Hematopoietic multipotent progenitor cell treated with erythropoietin and hydrocortisone succinate and interleukin-3 and kit ligand, for 8 days (in vitro differentiated cells): ENCODE measurements at regions not wholly inside any gene's neighbourhood (a gene's known extent, or its start where the extent isn't known, plus 50 kb on each side); places are given as distances from the start of the nearest gene placed in this dataset.
"Not testable (repeated sequence)": the region's sequence is repeated elsewhere in the genome, so short reads cannot be mapped to it uniquely, and the experiment has no call there.

Experiments
- DNase-seq: peaks from one replicate; pipeline ENCODE4 v3.0.0-alpha.2; 2015

DNA sequence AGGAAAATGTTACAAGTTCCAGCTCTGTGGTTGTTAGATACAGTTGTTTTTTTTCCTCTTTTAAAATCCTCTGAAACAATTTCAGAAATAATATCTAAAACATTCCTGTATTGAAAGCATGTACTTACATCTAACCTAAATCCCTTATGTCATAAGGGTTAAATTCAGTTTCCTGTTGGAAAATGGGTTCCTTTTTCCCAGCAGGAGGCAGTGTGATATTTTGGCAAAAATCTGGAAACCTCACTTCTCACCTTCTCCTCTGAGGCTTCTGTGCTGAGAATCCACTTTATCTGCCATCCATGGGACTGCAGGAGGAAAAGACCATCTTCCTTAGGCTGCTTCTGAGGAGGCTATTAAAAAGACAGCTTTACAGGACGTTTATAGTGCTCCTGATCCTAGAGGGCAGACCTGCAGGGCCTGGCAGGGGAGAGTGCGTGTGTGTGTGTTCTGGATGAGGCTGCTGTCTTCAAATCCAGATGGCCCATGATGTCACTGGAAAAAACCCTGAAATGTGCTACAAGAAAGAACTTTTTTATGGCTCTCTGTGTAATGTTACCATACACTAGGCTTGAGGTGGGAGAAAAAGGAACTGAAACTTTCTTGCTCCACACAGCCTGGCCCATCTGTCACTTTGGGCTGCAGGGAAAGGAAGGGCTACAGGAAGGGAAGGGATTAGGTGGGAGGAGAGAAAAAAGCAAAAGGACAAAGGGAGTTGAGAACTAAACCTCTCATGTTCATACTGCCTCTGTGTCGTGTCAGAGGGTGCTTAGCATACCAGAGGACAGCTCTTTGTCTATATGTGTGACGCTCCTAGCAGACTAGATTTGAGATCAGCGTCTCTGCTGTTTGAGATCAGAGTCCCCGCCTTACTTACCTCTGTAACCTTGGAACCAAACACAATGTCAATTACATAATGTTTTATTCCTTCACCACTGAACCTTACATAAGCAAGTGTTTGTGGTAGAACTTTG, 379.2 kb upstream of the SPAG17 start:
- DNase-seq = no peak

- DNase-seq = no peak
Measured at GRCh38 chr1:118558933-118559332, 373.9 kb upstream of the SPAG17 start.

GRCh38 chr1:118556936-118557335, 371.9 kb upstream of the SPAG17 start:
- no peak for DNase-seq

GRCh38 chr1:118555638-118556037, 370.6 kb upstream of the SPAG17 start:
- DNase-seq = no peak

DNA sequence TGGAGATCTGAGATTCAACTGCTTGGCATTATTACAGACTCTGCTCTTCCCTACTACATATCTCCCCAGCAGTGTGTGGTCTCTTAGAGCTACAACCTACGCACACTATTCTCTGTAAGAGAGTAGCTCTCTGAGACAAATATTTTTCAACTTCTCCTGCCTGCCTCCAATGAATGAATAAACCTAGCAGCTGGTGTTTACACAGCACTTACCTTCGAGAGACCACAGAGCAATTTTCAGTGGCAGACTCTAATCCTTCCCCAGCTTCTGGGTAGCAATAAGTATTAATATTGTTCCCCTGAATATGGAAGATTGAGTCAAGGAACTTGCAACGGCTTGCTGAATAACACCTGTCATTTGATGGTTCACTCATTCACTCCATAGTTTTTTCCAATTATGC, 350.9 kb upstream of the SPAG17 start:
- no peak for DNase-seq

DNA sequence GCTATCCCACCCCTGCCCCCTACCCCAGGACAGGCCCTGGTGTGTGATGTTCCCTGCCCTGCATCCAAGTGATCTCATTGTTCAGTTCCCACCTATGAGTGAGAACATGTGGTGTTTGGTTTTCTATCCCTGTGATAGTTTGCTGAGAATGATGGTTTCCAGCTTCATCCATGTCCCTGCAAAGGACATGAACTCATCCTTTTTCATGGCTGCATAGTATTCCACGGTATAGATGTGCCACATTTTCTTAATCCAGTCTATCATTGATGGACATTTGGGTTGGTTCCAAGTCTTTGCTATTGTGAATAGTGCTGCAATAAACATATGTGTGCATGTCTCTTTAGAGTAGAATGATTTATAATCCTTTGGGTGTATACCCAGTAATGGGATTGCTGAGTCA, 326.9 kb upstream of the SPAG17 start:
- DNase-seq = not testable (repeated sequence)

GRCh38 chr1:118504867-118505266, 319.8 kb upstream of the SPAG17 start:
- no peak for DNase-seq

DNA sequence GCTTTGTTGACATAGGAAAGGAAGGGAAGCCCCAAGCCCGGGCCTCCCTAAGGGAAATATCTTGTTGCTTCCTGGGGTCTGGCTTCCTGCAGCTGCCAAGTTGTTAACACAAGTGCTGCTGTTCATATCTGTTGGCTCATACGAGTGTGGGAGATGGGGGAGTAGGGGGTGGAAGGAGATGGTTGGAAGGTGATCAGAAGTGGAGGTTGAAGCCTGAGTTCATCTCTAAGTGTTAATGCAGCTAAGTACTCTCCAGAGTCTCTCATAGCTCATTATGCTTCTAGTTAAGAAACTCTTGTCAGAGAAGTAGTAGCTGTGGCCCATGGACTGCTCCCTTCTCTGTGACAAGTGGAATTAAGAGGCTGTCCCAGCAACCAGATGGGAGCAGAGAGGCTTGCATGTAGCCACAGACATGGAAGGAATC, 319.2 kb upstream of the SPAG17 start:
- DNase-seq = no peak

DNA sequence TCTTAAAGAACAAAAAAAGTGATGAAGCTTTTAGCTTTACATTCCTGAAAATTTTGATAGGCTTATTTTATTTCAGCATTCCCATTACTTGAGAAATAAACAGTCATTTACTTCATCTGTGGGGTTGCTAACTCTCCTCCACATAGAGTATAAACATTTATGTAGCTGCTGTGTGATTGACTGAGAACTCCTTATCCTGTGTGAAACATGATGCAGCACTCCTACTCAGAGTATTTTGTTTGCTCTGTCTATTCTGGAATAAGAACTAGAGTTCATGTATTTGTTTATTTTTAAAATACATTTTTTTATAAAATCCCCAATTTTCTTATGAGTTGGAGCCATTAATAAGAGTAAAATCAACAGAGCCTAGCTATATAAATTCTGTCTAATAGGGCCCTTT, 318.7 kb upstream of the SPAG17 start:
- DNase-seq = no peak

- no peak for DNase-seq
Measured at GRCh38 chr1:118494998-118495397, 310.0 kb upstream of the SPAG17 start.

GRCh38 chr1:118488787-118489186, 303.8 kb upstream of the SPAG17 start:
- no peak for DNase-seq

DNA sequence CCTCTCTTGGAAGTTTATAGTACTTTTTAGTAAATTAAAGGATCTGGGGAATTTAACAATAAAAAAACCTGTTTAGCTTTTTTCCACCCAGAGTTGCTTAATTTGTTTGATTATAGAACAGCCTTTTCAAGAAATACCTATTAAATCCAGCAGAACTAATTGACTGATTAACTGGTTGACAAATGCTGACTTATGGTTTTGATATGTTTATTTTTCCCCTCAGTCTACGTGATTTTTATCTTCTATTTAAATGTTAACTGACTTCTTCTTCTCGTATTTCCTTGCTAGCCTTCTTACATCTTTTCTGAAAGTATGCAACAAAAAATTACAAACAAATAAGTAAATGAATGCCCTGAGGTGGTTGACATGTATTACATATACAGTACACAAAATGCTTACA, 302.9 kb upstream of the SPAG17 start:
- DNase-seq = no peak

DNA sequence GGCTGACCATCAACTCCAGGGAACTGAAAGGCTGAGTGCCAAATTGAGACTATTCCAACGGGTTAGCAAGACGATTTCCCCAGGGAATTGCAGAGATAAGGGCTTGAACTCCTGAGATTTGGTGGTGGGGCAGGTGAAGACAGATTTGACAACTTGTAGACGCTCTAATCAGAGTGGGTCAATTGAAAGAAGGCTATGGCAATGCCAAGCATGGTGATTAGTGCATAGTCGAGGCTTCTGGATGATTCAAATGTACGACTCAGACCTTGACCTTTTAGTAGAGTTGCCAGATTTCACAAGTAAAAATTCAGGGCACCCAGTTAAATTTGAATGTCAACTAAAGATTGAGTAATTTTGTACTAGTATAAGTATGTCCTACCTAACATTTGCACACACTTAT, 302.1 kb upstream of the SPAG17 start:
- no peak for DNase-seq

GRCh38 chr1:118486199-118486598, 301.2 kb upstream of the SPAG17 start:
- DNase-seq = no peak

- DNase-seq = no peak
Measured at GRCh38 chr1:118485757-118486156, 300.7 kb upstream of the SPAG17 start.

- no peak for DNase-seq
Measured at GRCh38 chr1:118484893-118485292, 299.9 kb upstream of the SPAG17 start.

DNA sequence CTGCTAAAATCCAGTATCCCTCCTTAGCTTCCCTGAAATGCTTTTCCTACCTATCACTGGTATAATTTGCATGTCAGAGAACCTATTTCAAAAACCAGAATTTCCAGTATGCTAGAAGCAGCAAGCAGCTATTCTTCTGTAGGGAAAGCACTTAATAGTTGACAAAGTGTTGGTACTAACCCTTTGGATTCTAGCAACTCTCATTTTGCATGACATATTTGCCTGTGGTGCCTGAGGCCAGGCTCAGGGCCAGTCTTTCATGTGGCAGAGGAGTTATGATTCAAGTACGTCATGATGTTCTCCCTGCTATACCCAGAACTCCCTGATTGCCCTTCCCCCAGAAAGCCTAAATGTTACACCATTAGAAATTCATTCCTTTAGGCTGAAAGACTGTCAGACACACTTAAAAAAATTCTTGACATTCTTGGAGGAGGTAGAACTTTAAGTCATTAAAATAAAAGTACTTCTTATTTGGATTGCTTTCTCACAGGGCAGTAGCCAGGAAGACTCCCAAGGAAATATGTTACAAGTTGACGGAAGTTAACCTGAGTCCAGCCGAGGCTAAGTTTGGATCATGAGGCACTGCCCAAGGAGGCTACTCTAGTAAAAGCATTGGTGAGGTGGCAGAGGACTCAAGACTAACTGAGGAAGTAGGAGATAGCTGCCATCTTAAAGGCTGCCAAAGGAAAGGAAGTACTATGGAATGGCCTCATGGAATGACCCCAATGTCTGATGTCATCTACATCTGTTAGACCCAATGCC, 298.4 kb upstream of the SPAG17 start:
- DNase-seq = no peak

GRCh38 chr1:118481126-118481525, 296.1 kb upstream of the SPAG17 start:
- no peak for DNase-seq

GRCh38 chr1:118479351-118479750, 294.3 kb upstream of the SPAG17 start:
- no peak for DNase-seq

GRCh38 chr1:118473825-118474224, 288.8 kb upstream of the SPAG17 start:
- no peak for DNase-seq

DNA sequence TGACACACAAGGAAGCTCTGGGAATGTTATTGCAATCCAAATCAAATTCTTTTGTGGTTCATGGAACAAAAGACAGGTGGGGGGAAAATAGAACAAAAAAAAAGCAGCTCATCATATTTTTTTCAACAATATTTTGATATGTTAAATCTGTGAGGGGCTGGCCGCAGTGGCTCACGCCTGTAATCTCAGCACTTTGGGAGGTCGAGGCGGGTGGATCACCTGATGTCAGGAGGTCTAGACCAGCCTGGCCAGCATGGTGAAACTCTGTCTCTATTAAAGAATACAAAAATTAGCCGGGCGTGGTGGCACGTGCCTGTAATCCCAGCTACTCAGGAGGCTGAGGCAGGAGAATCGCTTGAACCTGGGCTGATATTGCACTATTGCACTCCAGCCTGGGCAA, 279.4 kb upstream of the SPAG17 start:
- DNase-seq = not testable (repeated sequence)

- DNase-seq = no peak
Measured at GRCh38 chr1:118461154-118461553, 276.1 kb upstream of the SPAG17 start.

DNA sequence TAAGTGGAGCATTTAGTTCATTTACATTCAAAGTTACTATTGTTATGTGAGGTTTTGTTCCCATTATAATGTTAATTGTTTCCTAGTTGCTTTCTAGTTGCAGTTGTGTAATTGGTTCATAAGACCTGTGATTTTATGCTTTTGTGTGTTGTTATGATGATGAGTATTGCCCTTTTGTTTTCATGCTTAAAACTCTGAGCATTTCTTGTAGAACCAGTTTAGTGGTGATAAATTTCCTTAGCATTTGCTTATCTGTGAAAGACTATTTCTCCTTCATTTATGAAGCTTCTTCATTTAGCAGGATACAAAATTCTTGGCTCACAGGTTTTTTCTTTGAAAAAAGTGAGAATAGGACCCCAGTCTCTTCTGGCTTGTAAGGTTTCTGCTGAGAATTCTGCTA, 274.8 kb upstream of the SPAG17 start:
- DNase-seq = no peak

DNA sequence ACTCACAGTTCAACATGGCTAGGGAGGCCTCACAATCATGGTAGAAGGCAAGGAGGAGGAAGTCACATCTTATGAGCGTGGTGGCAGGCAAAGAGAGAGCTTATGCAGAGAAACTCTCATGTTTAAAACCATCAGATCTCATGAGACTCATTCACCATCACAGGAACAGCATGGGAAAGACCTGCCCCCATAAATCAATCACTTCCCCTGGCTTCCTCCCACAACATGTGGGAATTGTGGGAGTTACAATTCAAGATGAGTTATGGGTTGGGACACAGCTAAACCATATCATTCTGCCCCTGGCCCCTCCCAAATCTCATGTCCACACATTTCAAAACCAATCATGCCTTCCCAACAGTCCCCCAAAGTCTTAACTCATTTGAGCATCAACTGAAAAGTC, 268.8 kb upstream of the SPAG17 start:
- DNase-seq = not testable (repeated sequence)
